Stimulated activated naive CD4-positive, alpha-beta T cell (primary cell): ENCODE measurements at regions not wholly inside any gene's neighbourhood (a gene's known extent, or its start where the extent isn't known, plus 50 kb on each side); places are given as distances from the start of the nearest gene placed in this dataset.

Experiments
- DNase-seq, 6 experiments: peaks; one replicate each; lab custom pipeline; 2025; lab: John Stamatoyannopoulos, UW

GRCh38 chr12:30090258-30090657 lies 306.5 kb upstream of the TMTC1 start:
- no peak for DNase-seq

GRCh38 chr12:30088259-30088995 lies 304.7 kb upstream of the TMTC1 start:
- no peak for DNase-seq

GRCh38 chr12:30082381-30082780 lies 298.6 kb upstream of the TMTC1 start:
- no peak for DNase-seq

GRCh38 chr12:30074916-30075315 lies 291.2 kb upstream of the TMTC1 start:
- no peak for DNase-seq

- no peak for DNase-seq
These were observed 289.1 kb upstream of the TMTC1 start for GRCh38 chr12:30072824-30073223.

- DNase-seq, result no peak
These were observed 283.4 kb upstream of the TMTC1 start for GRCh38 chr12:30067146-30067545.

GRCh38 chr12:30064906-30065305 lies 281.2 kb upstream of the TMTC1 start:
- no peak for DNase-seq

- DNase-seq, result no peak
These were observed 279.7 kb upstream of the TMTC1 start for GRCh38 chr12:30063435-30063945.

- DNase-seq, result no peak
These were observed 264.6 kb upstream of the TMTC1 start for GRCh38 chr12:30048371-30048770.

- DNase-seq, result no peak
These were observed 263.9 kb upstream of the TMTC1 start for GRCh38 chr12:30047516-30048254.

GRCh38 chr12:30046376-30046775 lies 262.6 kb upstream of the TMTC1 start:
- no peak for DNase-seq

- DNase-seq, result no peak
These were observed 261.4 kb upstream of the TMTC1 start for GRCh38 chr12:30045171-30045570.

GRCh38 chr12:30044206-30044605 lies 260.5 kb upstream of the TMTC1 start:
- DNase-seq, result no peak

GRCh38 chr12:30043151-30043847 lies 259.6 kb upstream of the TMTC1 start:
- DNase-seq, result no peak

- DNase-seq, result no peak
These were observed 257.4 kb upstream of the TMTC1 start for GRCh38 chr12:30041096-30041495.

- DNase-seq, result no peak
These were observed 247.1 kb upstream of the TMTC1 start for GRCh38 chr12:30030693-30031374.

- DNase-seq, result no peak
These were observed 243.0 kb upstream of the TMTC1 start for GRCh38 chr12:30026621-30027234.

- no peak for DNase-seq
These were observed 241.6 kb upstream of the TMTC1 start for GRCh38 chr12:30025317-30025716.

GRCh38 chr12:30023186-30023585 lies 239.4 kb upstream of the TMTC1 start:
- no peak for DNase-seq

GRCh38 chr12:30021051-30021833 lies 237.5 kb upstream of the TMTC1 start:
- DNase-seq, result no peak
